ENCODE measurements at regions not wholly inside any gene's neighbourhood (a gene's known extent, or its start where the extent isn't known, plus 50 kb on each side); places are given as distances from the start of the nearest gene placed in this dataset.

GRCh38 chr9:115808695-115809094, 344.9 kb upstream of the PAPPA start (continued):
- TF ChIP-seq ZNF407 (CRISPR knock-in tag; IDR thresholded peaks at IDR 0.05; ENCODE audit: not compliant biosample characterization) = no peak
- TF ChIP-seq ZNF350 (CRISPR knock-in tag; IDR thresholded peaks at IDR 0.05; ENCODE audit: borderline replicate concordance, low read depth) = no peak
- no peak for TF ChIP-seq SNAPC4 (CRISPR knock-in tag; IDR thresholded peaks at IDR 0.05)
- TF ChIP-seq SETDB1 (CRISPR knock-in tag; IDR thresholded peaks at IDR 0.05; ENCODE audit: borderline replicate concordance) = no peak
- no peak for TF ChIP-seq ATF7 (IDR thresholded peaks at IDR 0.05)
- no peak for TF ChIP-seq ATF7 (CRISPR knock-in tag; IDR thresholded peaks at IDR 0.05)
- TF ChIP-seq NKX3-1 (CRISPR knock-in tag; IDR thresholded peaks at IDR 0.05) = no peak
- TF ChIP-seq IRF2 (CRISPR knock-in tag; IDR thresholded peaks at IDR 0.05) = no peak
- TF ChIP-seq ZBTB8A (CRISPR knock-in tag; IDR thresholded peaks at IDR 0.05; ENCODE audit: borderline replicate concordance, low read depth) = no peak
- no peak for TF ChIP-seq ZFP82 (CRISPR knock-in tag; IDR thresholded peaks at IDR 0.05; ENCODE audit: borderline replicate concordance)
